IMR-90 (cell line): ENCODE measurements at regions not wholly inside any gene's neighbourhood (a gene's known extent, or its start where the extent isn't known, plus 50 kb on each side); places are given as distances from the start of the nearest gene placed in this dataset.

Experiments used
- ATAC-seq: fragments of 200-7000 bp; cut with Tn5 transposase; 2 replicates; pipeline ENCODE4 v1.9.1; 2020; ENCODE audit warnings: low read depth, mild to moderate bottlenecking, moderate library complexity
- BruUV-seq: library from RNA; stranded (reverse); fragments of 400-500 nt; replicated peaks from 2 replicates; lab custom pipeline; 2021; lab: Mats Ljungman, UMichigan
- CTCF ChIA-PET: fragments of 300-600 bp; formaldehyde crosslinking; extraction: SDS; loops from one replicate; lab custom pipeline; 2021; ENCODE audit warnings: antibody characterized with exemption; lab: Yijun Ruan, JAX
- POLR2A ChIA-PET: fragments of 300-600 bp; sonication (Branson Sonifier 250); formaldehyde crosslinking; loops from one replicate; lab custom pipeline; 2022; ENCODE audit warnings: antibody characterized with exemption; ENCODE audit not compliant: unreplicated experiment; lab: Charles Lee
- DNase-seq: peaks from one replicate; pipeline ENCODE4 v3.0.0; 2013
- H2AFZ ChIP-seq: replicated peaks from 2 replicates; pipeline ENCODE3; 2013; ENCODE audit warnings: low read length, mild to moderate bottlenecking; ENCODE audit not compliant: poor library complexity
- H2AK5ac ChIP-seq: 2 replicates; pipeline ENCODE4 v1.6.1; 2013; ENCODE audit warnings: low read depth, low read length, inconsistent platforms
- H2AK9ac ChIP-seq: replicated peaks from 2 replicates; pipeline ENCODE3; 2013; ENCODE audit warnings: mild to moderate bottlenecking, low read depth, low read length, moderate library complexity; ENCODE audit not compliant: poor library complexity
- H2BK120ac ChIP-seq: 2 replicates; pipeline ENCODE4 v1.6.1; 2013; ENCODE audit warnings: low read depth, low read length, inconsistent platforms
- H2BK15ac ChIP-seq: 3 replicates; pipeline ENCODE4 v1.6.1; 2013; ENCODE audit warnings: low read depth, low read length, inconsistent platforms
- H2BK20ac ChIP-seq: 2 replicates; pipeline ENCODE4 v1.6.1; 2013; ENCODE audit warnings: low read depth, mild to moderate bottlenecking, inconsistent platforms, low read length, moderate library complexity
- H2BK5ac ChIP-seq: 2 replicates; pipeline ENCODE4 v1.6.1; 2013; ENCODE audit warnings: mild to moderate bottlenecking, low read depth, low read length, inconsistent platforms; ENCODE audit not compliant: poor library complexity, severe bottlenecking
- H3K14ac ChIP-seq: replicated peaks from 2 replicates; pipeline ENCODE4 v1.6.1; 2013; ENCODE audit warnings: low read depth, low read length, inconsistent platforms
- H3K18ac ChIP-seq: 2 replicates; pipeline ENCODE4 v1.6.1; 2013; ENCODE audit warnings: low read depth, low read length, control low read depth
- H3K23ac ChIP-seq: 2 replicates; pipeline ENCODE4 v1.6.1; 2013; ENCODE audit warnings: low read depth, low read length, inconsistent platforms
- H3K27ac ChIP-seq: 2 replicates; pipeline ENCODE4 v1.5.1; 2013; ENCODE audit warnings: mild to moderate bottlenecking, control low read depth, low read length; ENCODE audit not compliant: insufficient read depth
- H3K27me3 ChIP-seq: 2 replicates; pipeline ENCODE4 v1.6.1; 2013; ENCODE audit warnings: low read length; ENCODE audit not compliant: control insufficient read depth, insufficient read depth
- H3K36me3 ChIP-seq: 2 replicates; pipeline ENCODE4 v1.6.1; 2013; ENCODE audit warnings: low read length, mixed read lengths; ENCODE audit not compliant: control insufficient read depth, insufficient read depth
- H3K4ac ChIP-seq: 2 replicates; pipeline ENCODE4 v1.6.1; 2013; ENCODE audit warnings: low read depth, low read length, inconsistent platforms
- H3K4me1 ChIP-seq: 2 replicates; pipeline ENCODE4 v1.6.1; 2013; ENCODE audit warnings: low read length, mixed read lengths; ENCODE audit not compliant: control insufficient read depth, insufficient read depth
- H3K4me2 ChIP-seq: 2 replicates; pipeline ENCODE4 v1.6.1; 2013; ENCODE audit warnings: low read depth, mild to moderate bottlenecking, control low read depth, low read length, moderate library complexity
- H3K4me3 ChIP-seq: 2 replicates; pipeline ENCODE4 v1.5.1; 2013; ENCODE audit warnings: low read depth, mild to moderate bottlenecking, control low read depth, low read length, moderate library complexity; ENCODE audit not compliant: insufficient read depth
- H3K56ac ChIP-seq: 2 replicates; pipeline ENCODE4 v1.6.1; 2013; ENCODE audit warnings: low read length, inconsistent platforms; ENCODE audit not compliant: insufficient read depth; ENCODE audit errors: extremely low read depth
- H3K79me1 ChIP-seq, 2 experiments: 2 replicates each; pipeline ENCODE4 v1.6.1; 2013; ENCODE audit warnings: low read length in 2 of 2, inconsistent platforms in 1 of 2, low read depth in 1 of 2
- H3K9ac ChIP-seq: 2 replicates; pipeline ENCODE4 v1.6.1; 2013; ENCODE audit warnings: low read depth, low read length, control low read depth
- H3K9me1 ChIP-seq: 2 replicates; pipeline ENCODE4 v1.6.1; 2013; ENCODE audit warnings: low read length, inconsistent platforms; ENCODE audit not compliant: insufficient read depth
- H3K9me3 ChIP-seq: 2 replicates; pipeline ENCODE4 v1.6.1; 2013; ENCODE audit warnings: low read length; ENCODE audit not compliant: control insufficient read depth, insufficient read depth
- H4K20me1 ChIP-seq: 2 replicates; pipeline ENCODE4 v1.6.1; 2013; ENCODE audit warnings: low read length, inconsistent platforms; ENCODE audit not compliant: insufficient read depth
- H4K5ac ChIP-seq: 2 replicates; pipeline ENCODE4 v1.6.1; 2013; ENCODE audit warnings: mild to moderate bottlenecking, low read depth, low read length, control low read depth
- H4K8ac ChIP-seq, 2 experiments: 2 replicates each; pipeline ENCODE4 v1.6.1; 2013; ENCODE audit warnings: low read depth in 2 of 2, low read length in 2 of 2, control low read depth in 1 of 2, inconsistent platforms in 1 of 2
- H4K91ac ChIP-seq: 2 replicates; pipeline ENCODE4 v1.6.1; 2013; ENCODE audit warnings: low read depth, low read length, inconsistent platforms; ENCODE audit not compliant: insufficient read depth
- BHLHE40 ChIP-seq: fragments of 150-350 bp; IDR thresholded peaks from 2 replicates; pipeline ENCODE4 v1.6.1; 2016; ENCODE audit warnings: mild to moderate bottlenecking, low read depth, low read length
- CEBPB ChIP-seq: IDR thresholded peaks from 2 replicates; pipeline ENCODE4 v1.6.1; 2012; ENCODE audit warnings: low read depth, low read length, improper control_type of control experiment
- CHD1 ChIP-seq: IDR thresholded peaks from 2 replicates; pipeline ENCODE4 v1.6.1; 2012; ENCODE audit warnings: low read depth, low read length, improper control_type of control experiment
- CTCF ChIP-seq: conservative IDR thresholded peaks from 2 replicates; pipeline ENCODE4 v1.5.1; 2012; ENCODE audit warnings: mild to moderate bottlenecking, low read depth, low read length, improper control_type of control experiment
- ELK1 ChIP-seq: fragments of 150-350 bp; IDR thresholded peaks from 2 replicates; pipeline ENCODE4 v1.6.1; 2016; ENCODE audit warnings: low read depth, mild to moderate bottlenecking, low read length, moderate library complexity, borderline replicate concordance
- FOS ChIP-seq: fragments of 150-350 bp; IDR thresholded peaks from 2 replicates; pipeline ENCODE4 v1.6.1; 2016; ENCODE audit warnings: low read depth, low read length
- MAFK ChIP-seq: IDR thresholded peaks from 2 replicates; pipeline ENCODE4 v1.6.1; 2012; ENCODE audit warnings: low read depth, low read length, improper control_type of control experiment
- MAZ ChIP-seq: IDR thresholded peaks from 2 replicates; pipeline ENCODE4 v1.6.1; 2012; ENCODE audit warnings: low read depth, mild to moderate bottlenecking, low read length, improper control_type of control experiment, moderate library complexity, borderline replicate concordance
- MXI1 ChIP-seq: IDR thresholded peaks from 2 replicates; pipeline ENCODE4 v1.6.1; 2012; ENCODE audit warnings: low read depth, mild to moderate bottlenecking, low read length, moderate library complexity, borderline replicate concordance
- NFE2L2 ChIP-seq: fragments of 150-350 bp; IDR thresholded peaks from 2 replicates; pipeline ENCODE4 v1.6.1; 2016; ENCODE audit warnings: low read depth, mild to moderate bottlenecking, low read length
- POLR2A ChIP-seq: IDR thresholded peaks from 2 replicates; pipeline ENCODE4 v1.6.1; 2012; ENCODE audit warnings: mild to moderate bottlenecking, low read depth, low read length
- RAD21 ChIP-seq: IDR thresholded peaks from 2 replicates; pipeline ENCODE4 v1.6.1; 2012; ENCODE audit warnings: low read length, improper control_type of control experiment
- RCOR1 ChIP-seq: IDR thresholded peaks from 2 replicates; pipeline ENCODE4 v1.6.1; 2012; ENCODE audit warnings: mild to moderate bottlenecking, low read length, improper control_type of control experiment; ENCODE audit not compliant: insufficient replicate concordance
- RFX5 ChIP-seq: IDR thresholded peaks from 2 replicates; pipeline ENCODE4 v1.8.0; 2012; ENCODE audit warnings: low read depth, mild to moderate bottlenecking, low read length, moderate library complexity
- SMC3 ChIP-seq: fragments of 150-350 bp; IDR thresholded peaks from 2 replicates; pipeline ENCODE4 v1.6.1; 2016; ENCODE audit warnings: low read depth, mild to moderate bottlenecking, antibody characterized with exemption, low read length, moderate library complexity
- USF2 ChIP-seq: fragments of 150-350 bp; IDR thresholded peaks from 2 replicates; pipeline ENCODE4 v1.6.1; 2017; ENCODE audit warnings: mild to moderate bottlenecking, antibody characterized with exemption, low read length, low read depth
- WGBS, 2 experiments: methylation state at CpG; one replicate each; pipeline versions ENCODE4 v1.1.5 to v1.1.7; 2013; ENCODE audit warnings: missing lambda C conversion rate in 2 of 2; ENCODE audit not compliant: insufficient read length in 1 of 2; ENCODE audit errors: extremely low coverage in 2 of 2; 5-methylcytosine and 5-hydroxymethylcytosine counted together
- dilution Hi-C: fragments of 300-500 bp; cut with HindIII; formaldehyde crosslinking; loops from one replicate; pipeline ENCODE4 v1.14.3; 2018; ENCODE audit warnings: low sequenced_read_pairs; ENCODE audit not compliant: unreplicated experiment
- in situ Hi-C: fragments of 300-500 bp; cut with MboI; formaldehyde crosslinking; loops from 3 replicates; pipeline ENCODE4 v1.14.3; 2019; ENCODE audit warnings: low sequenced_read_pairs, inconsistent platforms, mixed read lengths
- intact Hi-C: fragments of 100-400 bp; cut with micrococcal nuclease; formaldehyde crosslinking; loops from 2 replicates; pipeline ENCODE4 v1.10.0; 2022

- H3K4ac ChIP-seq, result no peak overlapping the region
- no peak overlapping the region for H4K91ac ChIP-seq
- H3K36me3 ChIP-seq, result no peaks in the 10 kb centered on the region
- no peak overlapping the region for H3K4me3 ChIP-seq
- TF ChIP-seq CTCF, result no peak
- no peak for TF ChIP-seq MAZ
- TF ChIP-seq RAD21, result no peak
- no peak for TF ChIP-seq NFE2L2
- no peak for TF ChIP-seq RFX5
- no peak for TF ChIP-seq CHD1
- no peak for TF ChIP-seq POLR2A
- no peak for TF ChIP-seq MAFK
- TF ChIP-seq FOS, result no peak
- no peak for TF ChIP-seq MXI1
- no peak for TF ChIP-seq BHLHE40
- TF ChIP-seq RCOR1, result no peak
- no peak for TF ChIP-seq ELK1
- no peak for TF ChIP-seq USF2
- no peak for TF ChIP-seq SMC3
- no peak for TF ChIP-seq CEBPB
- H4K20me1 ChIP-seq, result no peaks in the 10 kb centered on the region
- no CpG with 5 or more reads among the region's 1 CpG for WGBS, 2 experiments
- in situ Hi-C loops, result no loop called here
- dilution Hi-C loops, result no loop called here
- no peak overlapping the region for H3K9ac ChIP-seq
- H3K4me1 ChIP-seq, result no peaks in the 10 kb centered on the region
- H3K14ac ChIP-seq, result no peak overlapping the region
- no peak overlapping the region for H2BK20ac ChIP-seq
- no peak for DNase-seq
- H2BK15ac ChIP-seq, result no peak overlapping the region
- no peaks in the 10 kb centered on the region for H3K9me1 ChIP-seq
- ATAC-seq, result no peak
- H3K27ac ChIP-seq, result no peak overlapping the region
- no peak overlapping the region for H3K18ac ChIP-seq
- H3K56ac ChIP-seq, result no peak overlapping the region
- no peaks in the 10 kb centered on the region for H3K27me3 ChIP-seq
- CTCF ChIA-PET, result interaction anchor here (0.6 kb wide), 1 partner anchor 536 kb away, joined by 7 read pairs; no protein-coding TSS in a partner anchor
- no peak overlapping the region for H4K5ac ChIP-seq
- no peak overlapping the region for H4K8ac ChIP-seq
- no peak overlapping the region for H2BK5ac ChIP-seq
- no peak overlapping the region for H2AK9ac ChIP-seq
- intact Hi-C loops, result no loop called here
- no peak overlapping the region for H2AFZ ChIP-seq
- no peaks in the 10 kb centered on the region for H3K9me3 ChIP-seq
- H2AK5ac ChIP-seq, result no peak overlapping the region
- H2BK120ac ChIP-seq, result no peak overlapping the region
- H3K4me2 ChIP-seq, result no peak overlapping the region
- POLR2A ChIA-PET, result no interaction called here
- no TSS peak for BruUV-seq
- no peaks in the 10 kb centered on the region for H3K79me1 ChIP-seq
- no peak overlapping the region for H3K23ac ChIP-seq
Measured at GRCh38 chr20:39222101-39222500, 260.0 kb downstream of the DHX35 start.
